ENCODE measurements at regions not wholly inside any gene's neighbourhood (a gene's known extent, or its start where the extent isn't known, plus 50 kb on each side); places are given as distances from the start of the nearest gene placed in this dataset.

DNA sequence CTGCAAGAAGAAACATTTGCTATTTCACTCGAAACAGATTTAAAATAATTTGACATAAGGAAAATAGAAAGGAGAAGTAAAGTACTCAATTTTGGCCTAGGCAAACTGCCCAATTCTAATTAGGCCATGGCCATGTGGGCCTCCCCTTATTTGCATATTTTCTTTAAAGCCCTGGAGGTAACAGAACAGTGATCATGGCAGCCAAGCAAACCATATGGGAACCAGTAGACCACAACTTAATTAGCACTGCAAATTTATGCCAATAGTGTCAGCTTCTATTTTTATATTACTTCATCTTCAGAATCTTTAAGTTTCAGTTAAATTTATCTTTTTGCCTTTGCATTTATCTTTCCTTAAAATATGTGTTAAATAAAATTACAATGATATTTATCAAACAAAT is 63.3 kb upstream of the THSD7A start:
- no peak for DNase-seq (ENCODE audit: low spot score)

DNA sequence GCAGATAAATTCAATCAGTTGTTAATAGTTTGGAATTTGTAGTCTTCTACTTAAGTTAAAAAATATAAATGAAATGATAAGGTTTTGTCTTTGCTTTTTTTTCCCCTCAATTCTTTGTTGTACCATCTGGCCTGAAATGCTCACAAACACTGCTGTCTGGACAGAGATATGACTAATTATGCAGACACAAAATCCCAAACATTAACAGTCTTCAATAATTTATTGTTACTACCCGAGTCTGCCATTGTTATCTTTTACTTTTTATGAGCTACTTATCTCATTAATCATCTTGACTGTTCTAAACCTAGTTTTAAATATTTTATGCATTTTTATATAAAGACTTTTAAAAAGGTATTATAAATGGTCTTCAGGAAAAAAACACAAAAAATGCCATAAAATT is 64.7 kb upstream of the THSD7A start:
- no peak for DNase-seq (ENCODE audit: low spot score)

DNA sequence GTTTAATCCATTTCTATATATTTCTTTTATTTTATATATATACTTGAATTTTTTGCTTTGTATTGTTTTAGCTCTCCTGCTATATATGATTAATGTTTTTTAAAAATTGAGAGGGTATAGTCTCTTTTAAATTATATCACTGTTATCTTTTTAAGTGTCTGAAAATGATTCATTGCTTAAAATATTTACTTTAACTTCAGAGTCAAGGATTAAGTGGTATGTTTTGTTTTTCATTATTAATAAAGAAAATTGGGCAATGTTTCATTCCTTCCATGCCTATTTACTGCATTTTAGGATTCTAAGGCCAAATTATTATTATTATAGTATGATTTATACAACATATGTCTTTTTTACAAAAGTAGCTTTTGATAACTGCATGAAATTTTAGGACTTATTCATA is 67.2 kb upstream of the THSD7A start:
- DNase-seq (ENCODE audit: low spot score): no peak

DNA sequence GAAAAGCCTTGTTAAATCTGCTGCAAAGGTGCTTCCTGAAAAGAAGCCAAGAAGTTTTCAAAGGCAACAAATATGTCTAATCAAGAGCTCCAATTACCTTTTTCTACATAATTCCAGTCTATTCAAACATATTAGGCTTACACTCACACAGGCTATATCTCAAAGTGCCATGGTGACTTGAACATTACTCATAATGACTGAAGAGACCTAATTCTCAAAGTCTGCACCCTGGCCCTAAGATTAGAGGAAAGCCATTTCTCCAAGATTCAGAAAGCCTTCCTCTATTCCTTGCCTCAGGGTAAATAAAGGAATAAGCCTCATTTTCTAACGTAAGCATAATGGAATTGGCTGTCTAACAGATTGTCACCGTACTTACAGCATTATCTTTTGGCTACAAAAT is 78.3 kb upstream of the THSD7A start:
- no peak for DNase-seq (ENCODE audit: low spot score)

DNA sequence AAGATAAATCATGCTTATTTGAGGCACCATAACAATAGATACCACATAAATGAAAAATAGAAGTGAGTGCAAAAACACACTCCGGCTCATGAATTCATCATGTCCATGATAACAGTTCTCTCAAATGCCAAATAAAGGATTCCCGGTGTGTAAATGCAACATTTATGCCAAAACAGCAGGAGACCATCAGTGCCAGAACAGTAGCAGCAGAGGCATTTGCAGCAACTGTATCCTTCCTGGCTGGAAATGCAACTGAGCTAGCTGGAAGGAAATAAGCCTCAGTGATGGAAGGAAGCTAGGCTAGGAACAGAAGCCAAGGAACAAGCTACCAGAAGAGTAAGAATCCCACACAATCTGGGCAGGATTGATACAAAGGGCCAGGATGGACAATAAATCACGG is 79.9 kb upstream of the THSD7A start:
- no peak for DNase-seq (ENCODE audit: low spot score)

DNA sequence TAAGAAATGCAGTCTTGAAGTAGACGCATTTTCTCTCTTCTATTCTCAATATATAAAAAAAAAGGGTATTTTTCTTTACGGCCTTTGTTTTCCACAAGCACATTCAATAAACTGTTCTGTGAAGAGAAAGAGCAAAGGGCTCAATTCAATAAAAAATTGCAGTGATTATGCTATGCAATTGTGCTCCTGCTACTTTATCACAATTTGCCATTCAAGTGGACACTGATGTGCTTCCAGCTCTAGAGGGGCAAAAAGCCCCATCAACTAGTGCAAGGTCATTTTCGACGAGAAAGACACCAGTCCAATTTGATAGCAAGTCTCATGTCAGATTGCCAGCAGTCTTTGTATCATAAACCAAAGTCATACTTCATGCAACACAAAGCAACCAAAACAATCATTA is 82.6 kb upstream of the THSD7A start:
- DNase-seq (ENCODE audit: low spot score): no peak

DNA sequence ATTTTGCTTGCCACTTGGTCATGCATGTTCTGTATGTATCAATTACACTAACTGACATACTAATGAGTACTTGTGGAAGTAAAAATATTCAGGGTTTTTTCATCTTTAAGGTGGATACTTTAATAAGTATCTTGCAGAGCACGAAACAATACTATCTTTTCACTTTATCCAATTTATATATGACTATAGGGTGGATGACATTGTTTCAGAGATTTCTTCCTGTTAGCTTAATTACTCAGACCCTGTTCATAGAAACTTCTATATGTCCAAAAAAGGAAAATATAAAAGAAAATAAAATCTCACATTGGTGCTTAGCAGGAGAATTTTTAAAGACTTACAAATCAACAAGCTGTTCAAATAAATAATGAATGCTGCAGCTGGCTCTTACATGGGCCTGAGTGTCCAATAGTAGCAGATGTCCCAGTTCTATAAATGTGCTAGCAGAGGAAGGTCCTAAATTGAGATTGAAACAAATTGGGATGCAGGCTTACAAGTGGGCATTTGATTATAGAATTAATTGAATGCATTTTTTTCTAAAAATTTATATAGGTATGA is 91.5 kb upstream of the THSD7A start:
- no peak for DNase-seq (ENCODE audit: low spot score)

DNA sequence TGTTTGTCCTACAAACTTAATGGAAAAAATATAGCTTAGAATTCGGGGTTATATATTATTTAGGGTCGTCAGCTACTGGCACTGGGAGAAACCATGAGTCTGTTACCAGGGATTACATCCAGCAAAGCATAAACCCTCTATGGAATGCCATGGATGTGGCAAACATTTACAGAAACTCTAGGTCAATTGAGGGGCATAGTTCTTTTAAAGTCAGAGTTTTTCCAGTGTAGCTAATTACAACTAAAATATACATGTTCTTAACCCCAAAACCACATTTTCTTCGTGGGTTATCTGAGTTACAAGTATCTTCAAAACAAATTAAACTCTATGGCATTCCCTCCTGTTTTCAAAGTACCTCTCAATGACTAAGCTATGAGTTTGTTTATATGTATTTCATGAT is 99.3 kb upstream of the THSD7A start:
- DNase-seq (ENCODE audit: low spot score): no peak

DNA sequence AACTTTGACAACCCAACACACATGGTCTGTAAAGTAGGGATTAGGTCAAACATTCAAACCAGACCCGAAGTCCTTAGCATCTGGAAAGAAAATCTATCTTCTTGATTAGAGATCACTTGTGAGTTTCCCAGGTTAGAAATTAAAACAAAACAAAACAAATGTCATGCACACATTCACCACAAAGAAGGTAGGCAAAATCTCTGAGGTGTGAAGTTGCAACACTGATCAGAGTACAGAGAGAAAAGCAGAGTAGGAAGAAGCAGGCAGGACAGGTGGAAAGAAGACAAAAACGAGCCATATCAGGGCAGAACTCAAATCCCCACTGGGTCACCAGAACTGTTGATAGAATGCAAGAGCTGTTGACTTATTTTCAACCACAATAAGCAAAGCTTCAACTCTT is 102.8 kb upstream of the THSD7A start:
- no peak for DNase-seq (ENCODE audit: low spot score)

DNA sequence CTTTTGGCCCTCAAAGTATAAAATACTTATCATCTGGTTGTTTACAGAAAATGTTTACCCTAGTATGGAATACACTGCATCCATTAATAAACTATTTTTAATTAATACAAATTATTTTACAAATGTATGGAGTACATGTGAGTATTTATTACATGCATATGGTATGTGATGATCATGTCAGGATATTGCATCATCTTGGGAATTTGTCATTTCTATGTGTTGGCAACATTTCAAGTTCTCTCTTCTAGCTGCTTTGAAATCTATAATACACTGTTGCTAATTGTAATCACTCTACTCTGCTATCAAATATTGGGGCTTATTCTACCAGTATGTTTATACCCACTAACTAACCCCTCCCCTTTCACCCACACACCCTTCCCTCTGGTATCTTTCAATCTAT is 103.9 kb upstream of the THSD7A start:
- no peak for DNase-seq (ENCODE audit: low spot score)

DNA sequence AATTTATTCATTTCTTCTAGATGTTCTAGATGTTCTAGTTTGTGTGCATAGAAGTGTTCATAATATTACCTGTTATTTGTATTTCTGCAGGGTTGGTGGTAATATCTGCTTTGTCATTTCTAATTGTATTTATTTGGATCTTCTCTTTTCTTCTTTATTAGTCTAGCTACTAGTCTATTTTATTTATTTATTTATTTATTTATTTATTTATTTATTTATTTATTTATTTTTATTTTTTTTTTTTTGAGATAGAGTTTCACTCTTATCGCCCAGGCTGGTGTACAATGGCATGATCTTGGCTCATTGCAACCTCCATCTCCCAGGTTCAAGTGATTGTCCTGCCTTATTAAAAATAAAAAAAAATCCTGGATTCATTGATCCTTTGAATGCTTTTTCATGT is 114.8 kb upstream of the THSD7A start:
- DNase-seq (ENCODE audit: low spot score): no peak

DNA sequence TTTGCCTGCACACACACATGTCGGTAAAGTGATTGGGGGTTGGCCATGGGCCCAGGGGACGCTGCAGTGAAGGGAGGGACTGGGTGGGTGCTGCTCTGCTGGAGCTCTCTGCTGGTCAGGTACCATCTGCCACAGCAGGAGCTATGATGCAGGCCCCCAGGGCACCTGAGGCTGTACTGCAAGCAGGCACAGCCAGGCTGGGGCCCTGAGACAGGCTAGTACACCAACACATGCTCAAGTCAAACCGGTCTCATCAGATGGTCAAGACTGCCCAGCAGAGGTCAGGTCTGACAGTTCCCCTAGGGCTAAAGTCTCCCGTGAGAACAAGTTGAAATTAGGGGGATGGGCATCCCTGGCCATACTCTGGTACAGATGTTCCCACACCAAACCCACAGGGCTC is 118.3 kb upstream of the THSD7A start:
- no peak for DNase-seq (ENCODE audit: low spot score)

DNA sequence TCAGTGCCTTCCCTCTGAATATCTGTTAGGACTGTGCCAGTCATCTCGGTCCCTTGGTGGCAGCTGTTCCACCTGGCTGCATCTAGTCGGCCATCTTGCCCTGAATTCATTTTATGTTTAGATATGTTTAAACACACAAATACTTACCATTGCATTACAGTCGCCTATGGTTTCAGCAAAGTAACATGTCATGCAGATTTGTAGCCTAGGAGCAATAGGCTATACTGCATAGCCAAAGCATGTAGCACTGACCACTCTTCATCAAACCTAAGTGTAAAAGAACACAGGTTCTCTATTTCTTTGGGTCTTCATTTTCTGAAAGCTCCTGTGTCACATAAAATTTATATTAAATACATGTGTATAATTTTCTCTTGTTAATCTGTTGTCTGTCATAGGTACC is 118.9 kb upstream of the THSD7A start:
- no peak for DNase-seq (ENCODE audit: low spot score)

DNA sequence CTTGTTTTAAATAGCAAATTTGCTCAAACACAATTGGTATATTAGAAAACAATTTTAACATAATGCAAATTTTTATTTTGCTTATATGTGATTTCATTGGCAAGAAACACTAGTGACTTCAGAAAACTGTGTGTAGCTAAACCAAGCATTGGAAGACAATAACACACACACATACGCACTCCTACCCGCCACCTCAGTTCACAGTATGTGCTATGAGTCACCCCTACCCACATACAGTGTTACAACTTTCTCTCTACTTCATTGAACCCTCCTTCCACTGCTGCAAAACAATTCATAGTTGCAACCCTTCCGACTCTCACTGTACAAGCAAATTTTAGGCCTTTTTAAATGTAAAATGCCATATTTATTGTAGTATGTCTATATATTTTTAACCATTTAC is 119.9 kb upstream of the THSD7A start:
- DNase-seq (ENCODE audit: low spot score): no peak

DNA sequence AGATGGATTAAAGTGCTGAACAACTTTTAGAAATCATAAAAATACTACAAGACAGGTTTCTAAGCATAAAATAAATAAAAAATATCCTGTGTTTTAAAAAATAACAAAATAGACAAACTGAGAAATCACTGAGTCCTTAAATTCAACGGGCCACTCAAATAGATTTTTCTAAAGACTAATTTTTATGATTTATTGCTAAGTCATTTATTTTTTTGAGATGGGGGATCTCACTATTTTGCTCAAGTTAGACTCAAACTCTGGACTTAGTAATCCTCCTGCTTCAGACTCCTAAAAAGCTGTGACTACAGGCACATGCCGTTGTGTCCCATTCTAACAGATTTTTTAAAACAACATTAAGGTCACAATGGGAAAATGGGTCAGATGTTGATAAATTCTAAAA is 121.0 kb upstream of the THSD7A start:
- no peak for DNase-seq (ENCODE audit: low spot score)

DNA sequence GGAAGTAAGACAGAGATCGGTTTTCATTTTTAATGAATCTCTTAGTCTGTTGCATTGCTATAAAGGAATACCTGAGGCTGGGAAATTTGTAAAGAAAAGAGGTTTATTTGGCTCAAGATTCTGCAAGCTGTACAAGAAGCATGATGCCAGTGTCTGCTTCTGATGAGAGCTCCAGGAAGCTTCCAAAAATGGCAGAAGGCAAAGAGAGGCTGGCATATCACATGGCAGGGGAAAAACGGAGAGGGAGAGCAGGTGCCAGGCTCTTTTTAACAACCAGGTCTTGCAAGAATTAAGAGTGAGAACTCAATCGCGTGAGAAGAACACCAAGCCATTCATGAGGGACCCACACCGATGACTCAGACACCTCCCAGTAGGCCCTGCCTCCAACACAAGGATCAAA is 125.0 kb upstream of the THSD7A start:
- no peak for DNase-seq (ENCODE audit: low spot score)

DNA sequence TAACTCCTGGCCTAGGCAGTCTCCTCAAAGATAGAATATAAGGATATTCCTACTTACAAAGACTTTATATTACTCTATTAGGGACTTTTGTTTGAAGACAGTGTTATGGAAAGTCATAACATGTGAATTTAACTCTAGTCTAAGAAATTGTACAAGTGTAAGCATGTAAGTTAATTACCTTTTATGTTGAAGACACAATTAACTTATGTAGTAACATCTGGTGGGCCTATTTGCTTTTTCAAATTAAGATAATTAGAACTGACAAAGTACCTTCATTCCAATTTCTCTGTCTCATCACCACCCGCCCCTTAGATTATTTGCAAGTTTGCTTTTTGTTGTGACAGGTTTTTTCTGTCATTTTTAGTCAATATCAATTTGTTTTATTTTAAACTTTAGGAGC is 126.0 kb upstream of the THSD7A start:
- no peak for DNase-seq (ENCODE audit: low spot score)

DNA sequence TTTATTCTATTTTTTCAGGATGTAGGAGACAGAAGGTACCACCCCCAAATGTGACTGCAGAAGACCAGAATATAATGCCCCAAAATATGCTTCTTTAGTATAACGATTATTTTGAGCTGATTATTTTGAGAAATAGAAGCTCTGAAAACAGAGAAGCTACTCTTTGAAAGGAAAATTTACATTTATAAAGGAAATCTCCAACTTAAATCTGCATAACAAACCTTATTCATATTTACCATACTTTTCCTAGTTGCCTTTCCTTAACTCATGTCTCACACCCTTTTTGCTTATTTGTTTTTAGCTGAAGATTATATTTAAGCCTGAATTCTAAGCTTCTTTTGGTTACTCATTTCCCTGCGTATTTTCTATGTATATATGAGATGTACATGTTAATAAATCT is 127.1 kb upstream of the THSD7A start:
- DNase-seq (ENCODE audit: low spot score): no peak

DNA sequence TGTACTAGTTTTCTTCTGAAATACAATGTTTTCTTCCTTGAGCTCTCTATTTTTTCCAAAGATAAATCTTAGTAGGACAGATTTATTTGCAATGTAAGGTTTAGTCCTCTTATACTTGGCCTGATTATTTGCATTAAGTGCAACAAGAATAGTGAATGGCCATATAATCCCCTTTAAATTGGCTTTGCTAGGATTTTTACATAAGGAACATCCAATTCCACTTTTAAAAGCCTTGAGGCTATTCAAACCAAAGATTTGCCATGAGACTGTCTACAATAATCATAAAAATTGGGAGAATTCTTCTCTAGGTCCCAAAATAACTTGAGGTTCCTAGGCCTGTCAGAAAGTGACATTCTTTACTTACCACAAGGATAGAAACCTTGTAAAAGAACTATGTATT is 128.6 kb upstream of the THSD7A start:
- DNase-seq (ENCODE audit: low spot score): no peak

DNA sequence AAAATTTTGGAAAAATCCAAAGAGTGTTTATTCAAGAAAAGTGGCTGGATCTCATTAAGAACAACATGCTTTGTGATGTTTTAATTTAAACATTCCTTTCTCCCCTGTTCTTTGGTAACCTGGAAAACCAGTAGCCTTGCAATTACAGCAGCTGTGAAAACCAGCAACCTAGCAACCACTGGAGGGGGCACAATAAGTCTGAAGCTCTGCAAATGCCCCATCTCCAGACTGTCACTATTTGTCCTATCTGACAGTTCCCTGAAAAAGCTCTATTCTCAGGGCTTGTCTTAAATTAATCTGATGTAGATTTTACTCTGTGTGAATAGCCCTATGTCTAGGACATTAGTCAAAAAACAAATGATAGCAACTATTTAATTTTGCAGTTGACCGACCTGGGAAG is 137.6 kb upstream of the THSD7A start:
- DNase-seq (ENCODE audit: low spot score): no peak

DNA sequence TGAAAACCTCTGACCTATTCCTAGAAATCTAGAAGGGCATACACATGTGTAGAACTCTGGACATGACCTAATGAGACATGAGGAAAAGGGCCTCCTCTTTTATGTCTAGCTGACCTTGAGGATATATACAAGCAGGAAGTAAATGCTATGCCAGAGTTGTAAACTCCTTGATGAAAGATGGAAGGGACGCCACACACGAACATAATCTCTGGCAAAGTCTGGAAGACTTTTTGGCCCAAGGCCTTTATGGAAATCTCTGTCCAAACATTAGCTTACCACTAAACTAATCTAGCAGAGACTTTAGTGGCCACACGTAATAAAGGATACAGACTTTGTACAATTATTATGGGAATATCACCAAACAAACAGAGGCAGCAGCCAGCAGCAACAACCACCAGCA is 138.1 kb upstream of the THSD7A start:
- no peak for DNase-seq (ENCODE audit: low spot score)

DNA sequence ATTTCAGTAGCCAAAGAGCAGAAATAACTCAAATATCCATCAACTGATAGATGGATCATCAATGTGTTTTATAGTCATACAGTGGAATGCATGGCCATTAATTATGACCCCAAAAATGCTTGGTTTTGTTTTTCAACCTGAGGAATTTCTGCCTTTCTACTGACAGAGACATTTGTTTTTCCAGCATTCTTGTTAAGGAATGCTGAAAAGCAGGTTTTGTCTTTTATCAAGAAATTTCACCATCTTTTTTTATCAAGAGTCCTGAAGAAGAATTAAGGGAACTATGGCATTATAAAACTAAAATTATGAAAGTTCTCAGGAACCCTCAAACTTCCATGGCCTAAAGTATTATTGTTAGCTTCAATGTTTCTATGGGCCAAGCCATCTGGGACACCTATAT is 153.4 kb upstream of the THSD7A start:
- DNase-seq (ENCODE audit: low spot score): no peak

DNA sequence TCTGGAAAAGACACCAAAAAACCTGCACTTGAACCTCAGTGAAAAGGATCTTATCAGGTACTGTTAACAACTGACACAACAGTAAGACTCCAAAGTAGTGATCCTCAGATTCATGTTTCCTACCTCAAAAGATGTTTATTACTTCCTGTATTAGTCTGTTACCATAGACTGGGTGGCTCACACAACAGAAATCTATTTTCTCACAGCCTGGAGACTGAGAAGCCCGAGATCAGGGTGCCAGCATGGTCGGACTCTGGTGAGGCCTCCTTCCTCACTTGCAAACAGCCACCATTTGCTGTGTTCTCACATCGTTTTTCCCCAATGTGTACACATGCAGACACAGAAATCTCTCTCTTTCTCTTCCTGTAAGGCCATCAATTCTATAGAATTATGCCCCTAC is 154.0 kb upstream of the THSD7A start:
- no peak for DNase-seq (ENCODE audit: low spot score)

DNA sequence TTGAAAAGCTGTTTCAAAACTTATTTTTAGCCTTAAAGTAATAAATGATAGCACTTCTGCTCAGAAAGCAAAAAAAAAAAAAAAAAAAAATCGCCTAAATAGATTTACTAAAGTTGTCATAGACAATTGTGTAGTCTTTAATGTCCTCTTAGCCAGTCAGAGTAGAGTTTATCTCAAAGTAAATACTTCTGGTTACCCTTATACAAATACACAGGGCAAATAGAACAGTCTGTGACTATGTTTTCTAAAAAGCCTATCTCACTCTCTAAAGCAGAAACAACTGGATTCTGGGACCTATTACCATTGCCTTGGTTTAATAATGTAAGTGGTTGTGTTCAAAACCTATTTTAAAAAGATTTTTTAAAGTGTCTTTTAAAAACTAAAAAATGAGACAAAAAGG is 156.2 kb upstream of the THSD7A start:
- DNase-seq (ENCODE audit: low spot score): no peak

DNA sequence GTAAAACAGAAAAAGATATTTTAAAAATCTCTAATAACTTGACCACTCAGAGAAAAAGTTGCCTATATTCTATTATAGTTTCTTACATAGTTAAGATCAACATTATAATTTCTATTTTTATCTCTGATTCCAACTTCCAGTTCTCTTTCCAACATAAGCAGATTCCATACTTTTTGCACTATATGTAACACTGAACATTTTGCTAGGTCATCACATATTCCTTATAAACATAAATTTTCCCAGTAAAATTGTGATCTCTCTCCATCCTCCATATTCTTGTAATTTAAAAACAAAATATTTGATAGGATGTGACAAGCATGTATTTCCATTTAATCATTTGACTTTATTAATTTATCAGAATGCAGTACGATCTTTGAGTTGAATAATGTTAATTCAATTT is 170.4 kb upstream of the THSD7A start:
- DNase-seq (ENCODE audit: low spot score): no peak

Measured in CD4-positive, alpha-beta T cell treated with Interleukin-6 at 100 ng/mL for 8 hours (primary cell).